HCT116 (cell line): ENCODE measurements at regions not wholly inside any gene's neighbourhood (a gene's known extent, or its start where the extent isn't known, plus 50 kb on each side); places are given as distances from the start of the nearest gene placed in this dataset.

Source experiments
- ATAC-seq: fragments of 200-7000 bp; cut with Tn5 transposase; 2 replicates; pipeline ENCODE4 v1.9.1; 2020; ENCODE audit warnings: mild to moderate bottlenecking, moderate library complexity
- BruUV-seq: library from RNA; stranded (reverse); fragments of 400-500 nt; replicated peaks from 2 replicates; lab custom pipeline; 2021; lab: Mats Ljungman, UMichigan
- CTCF ChIA-PET: fragments of 300-600 bp; sonication (Branson Sonifier 250); formaldehyde crosslinking; loops from one replicate; lab custom pipeline; 2021; ENCODE audit warnings: antibody characterized with exemption; lab: Charles Lee
- POLR2A ChIA-PET: fragments of 300-600, 350-600 bp; sonication (Branson Sonifier 250); formaldehyde crosslinking; loops from one replicate; lab custom pipeline; 2021; ENCODE audit warnings: antibody characterized with exemption; lab: Charles Lee
- RAD21 ChIA-PET, 2 experiments: fragments of 300-600 bp; sonication (Branson Sonifier 250); formaldehyde crosslinking; loops; one replicate each; lab custom pipeline; 2023; ENCODE audit warnings: low total read pairs in 2 of 2; ENCODE audit not compliant: uncharacterized antibody in 2 of 2, unreplicated experiment in 2 of 2, low non-redundant PET in 1 of 2; lab: Charles Lee
- DNase-seq: peaks from one replicate; pipeline ENCODE4 v3.0.0-alpha.2; 2010; ENCODE audit warnings: low read depth, low spot score
- H2AFZ ChIP-seq: fragments of 200-600 bp; shearing (Covaris generic), sonication (generic); 2 replicates; pipeline ENCODE4 v1.6.1; 2017; ENCODE audit warnings: low read depth, mixed run types, mixed read lengths, antibody characterized with exemption, low read length; ENCODE audit not compliant: poor library complexity, severe bottlenecking
- H3K27ac ChIP-seq: 2 replicates; pipeline ENCODE4 v1.5.1; 2012; ENCODE audit warnings: low read depth, low read length
- H3K27me3 ChIP-seq: fragments of 200-600 bp; sonication (generic); 2 replicates; pipeline ENCODE4 v1.6.1; 2016; ENCODE audit warnings: mixed run types, low read length, mixed read lengths; ENCODE audit not compliant: insufficient read depth
- H3K36me3 ChIP-seq, 2 experiments: fragments of 200-500 bp in 1 of 2; fragments of 200-600 bp in 1 of 2; sonication (Bioruptor generic) in 1 of 2; sonication (generic) in 1 of 2; 2 replicates each; pipeline versions ENCODE4 v1.5.1 to v1.6.1; 2014 to 2016; ENCODE audit warnings: low read length in 2 of 2, inconsistent platforms in 1 of 2, mixed read lengths in 1 of 2, mixed run types in 1 of 2; ENCODE audit not compliant: insufficient read depth in 2 of 2, control insufficient read depth in 1 of 2
- H3K4me1 ChIP-seq, 2 experiments: fragments of 200-600 bp in 1 of 2; sonication (generic) in 1 of 2; 2 replicates each; pipeline versions ENCODE4 v1.5.1 to v1.6.1; 2012 to 2017; ENCODE audit warnings: low read length in 2 of 2, inconsistent platforms in 1 of 2, mild to moderate bottlenecking in 1 of 2, mixed read lengths in 1 of 2, mixed run types in 1 of 2, moderate library complexity in 1 of 2; ENCODE audit not compliant: insufficient read depth in 2 of 2, control insufficient read depth in 1 of 2
- H3K4me2 ChIP-seq: fragments of 200-600 bp; sonication (generic); 2 replicates; pipeline ENCODE4 v1.6.1; 2017; ENCODE audit warnings: mixed run types, low read length, mixed read lengths
- H3K4me3 ChIP-seq, 2 experiments: fragments of 200-600 bp in 1 of 2; sonication (generic) in 1 of 2; replicated peaks in 1 of 2; 2 replicates each; pipeline ENCODE4 v1.5.1; 2011 to 2016; ENCODE audit warnings: low read length in 2 of 2, control low read depth in 1 of 2, low read depth in 1 of 2, mild to moderate bottlenecking in 1 of 2, mixed read lengths in 1 of 2, mixed run types in 1 of 2
- H3K79me2 ChIP-seq: fragments of 200-600 bp; sonication (generic); 2 replicates; pipeline ENCODE4 v1.6.1; 2017; ENCODE audit warnings: mild to moderate bottlenecking, mixed run types, low read length, moderate library complexity, mixed read lengths; ENCODE audit not compliant: insufficient read depth
- H3K9ac ChIP-seq: fragments of 200-600 bp; sonication (generic); 2 replicates; pipeline ENCODE4 v1.6.1; 2016; ENCODE audit warnings: low read length, mixed read lengths
- H3K9me2 ChIP-seq: fragments of 200-600 bp; sonication (generic), shearing (Covaris generic); 2 replicates; pipeline ENCODE4 v1.6.1; 2017; ENCODE audit warnings: mixed run types, mild to moderate bottlenecking, moderate library complexity; ENCODE audit not compliant: insufficient read depth
- H3K9me3 ChIP-seq, 2 experiments: fragments of 200-500 bp in 1 of 2; fragments of 200-600 bp in 1 of 2; sonication (Bioruptor generic) in 1 of 2; sonication (generic) in 1 of 2; 2 replicates each; pipeline ENCODE4 v1.6.1; 2014 to 2017; ENCODE audit warnings: low read length in 2 of 2, mixed read lengths in 2 of 2, inconsistent platforms in 1 of 2, low read depth in 1 of 2, mild to moderate bottlenecking in 1 of 2, mixed run types in 1 of 2, moderate library complexity in 1 of 2; ENCODE audit not compliant: control insufficient read depth in 1 of 2, insufficient read depth in 1 of 2
- H4K20me1 ChIP-seq: fragments of 200-600 bp; sonication (generic), shearing (Covaris generic); 2 replicates; pipeline ENCODE4 v1.6.1; 2017; ENCODE audit warnings: mixed run types, mild to moderate bottlenecking, moderate library complexity; ENCODE audit not compliant: insufficient read depth
- CEBPB ChIP-seq: IDR thresholded peaks from 2 replicates; pipeline ENCODE4 v1.6.1; 2012; ENCODE audit warnings: low read depth
- CTCF ChIP-seq, 3 experiments: fragments of 200-600 bp in 1 of 3; sonication (generic) in 1 of 3; IDR thresholded peaks in 2 of 3; conservative IDR thresholded peaks in 1 of 3; 2 replicates each; pipeline ENCODE4 v1.5.1; 2012 to 2017; ENCODE audit warnings: low read depth in 2 of 3, low read length in 2 of 3, antibody characterized with exemption in 1 of 3, borderline replicate concordance in 1 of 3, control low read depth in 1 of 3, mild to moderate bottlenecking in 1 of 3, mixed read lengths in 1 of 3, mixed run types in 1 of 3, moderate library complexity in 1 of 3; ENCODE audit not compliant: insufficient read depth in 1 of 3
- EGR1 ChIP-seq: IDR thresholded peaks from 2 replicates; pipeline ENCODE4 v1.6.1; 2012; ENCODE audit warnings: low read depth
- ELF1 ChIP-seq: IDR thresholded peaks from 2 replicates; pipeline ENCODE4 v1.6.1; 2012; ENCODE audit warnings: low read depth, borderline replicate concordance
- JUND ChIP-seq: IDR thresholded peaks from 2 replicates; pipeline ENCODE4 v1.6.1; 2012
- RAD21 ChIP-seq: IDR thresholded peaks from 2 replicates; pipeline ENCODE4 v1.6.1; 2012; ENCODE audit warnings: low read depth, mild to moderate bottlenecking
- SP1 ChIP-seq: IDR thresholded peaks from 2 replicates; pipeline ENCODE4 v1.6.1; 2012; ENCODE audit warnings: low read depth
- ZBTB33 ChIP-seq: IDR thresholded peaks from 2 replicates; pipeline ENCODE4 v1.6.1; 2011; ENCODE audit warnings: mild to moderate bottlenecking, low read length, moderate library complexity; ENCODE audit not compliant: insufficient replicate concordance; ENCODE audit errors: extremely low read depth
- ZNF274 ChIP-seq: fragments of 200-500 bp; sonication (Bioruptor generic); IDR thresholded peaks from 2 replicates; pipeline ENCODE4 v1.6.1; 2014; ENCODE audit warnings: mild to moderate bottlenecking, low read depth, low read length, inconsistent platforms
- intact Hi-C: fragments of 100-400 bp; cut with micrococcal nuclease; formaldehyde crosslinking; loops from 2 replicates; pipeline ENCODE4 v1.10.0; 2022

GRCh38 chr6:104613416-104614001 lies 246.2 kb downstream of the HACE1 start (continued):
- TF ChIP-seq CEBPB (no peak), EGR1 (no peak), JUND (no peak), SP1 (no peak)
- TF ChIP-seq, all 23 proteins: peak for 0

- no peaks in the 10 kb centered on the region for H3K9me3 ChIP-seq
- no peaks in the 10 kb centered on the region for H3K4me1 ChIP-seq
- intact Hi-C loops: no loop called here
- POLR2A ChIA-PET: no interaction called here
- no peak for DNase-seq
- CTCF ChIA-PET: no interaction called here
- no peaks in the 10 kb centered on the region for H3K36me3 ChIP-seq
- no peaks in the 10 kb centered on the region for H3K27me3 ChIP-seq
- H3K9me2 ChIP-seq: no peaks in the 10 kb centered on the region
- H3K4me2 ChIP-seq: no peak overlapping the region
- no peak overlapping the region for H3K9ac ChIP-seq
- H3K79me2 ChIP-seq: no peaks in the 10 kb centered on the region
- no peak overlapping the region for H3K4me3 ChIP-seq
- H2AFZ ChIP-seq: no peak overlapping the region
- BruUV-seq: no TSS peak
- H3K27ac ChIP-seq: no peak overlapping the region
- no peak for ATAC-seq
- RAD21 ChIA-PET: no interaction called here
- no peaks in the 10 kb centered on the region; the same call in 1 of the 2 replicates for H4K20me1 ChIP-seq
- TF ChIP-seq ELF1 (no peak), ZBTB33 (no peak), ZNF274 (no peak), CTCF (IDR thresholded peaks at IDR 0.05 in 2 of 3, conservative IDR thresholded peaks at IDR 0.05 in 1 of 3; ENCODE audit: borderline replicate concordance in 1 of 3, insufficient read depth in 1 of 3, low read depth in 2 of 3, low read length in 2 of 3) (no peak), EGR1 (no peak), SP1 (no peak), RAD21 (no peak)
Measured at GRCh38 chr6:104612541-104612940, 247.2 kb downstream of the HACE1 start.
